PC-9 (cell line): ENCODE measurements at regions not wholly inside any gene's neighbourhood (a gene's known extent, or its start where the extent isn't known, plus 50 kb on each side); places are given as distances from the start of the nearest gene placed in this dataset.

Experiments
- BruUV-seq: library from RNA; stranded (reverse); fragments of 400-500 nt; replicated peaks from 2 replicates; lab custom pipeline; 2021; lab: Mats Ljungman, UMichigan
- CTCF ChIA-PET: fragments of 300-600 bp; sonication (Branson Sonifier 250); formaldehyde crosslinking; loops from one replicate; lab custom pipeline; 2022; ENCODE audit warnings: antibody characterized with exemption; lab: Charles Lee
- POLR2A ChIA-PET: fragments of 300-600 bp; sonication (Branson Sonifier 250); formaldehyde crosslinking; loops from one replicate; lab custom pipeline; 2022; ENCODE audit warnings: antibody characterized with exemption; ENCODE audit not compliant: unreplicated experiment; lab: Charles Lee
- DNase-seq, 2 experiments: peaks; one replicate each; pipeline versions ENCODE4 v3.0.0 to v3.0.0-alpha.2; 2015 to 2022; ENCODE audit warnings: mixed read lengths in 1 of 2
- H2AFZ ChIP-seq: fragments of 200-600 bp; sonication (generic); 2 replicates; pipeline ENCODE4 v1.8.1; 2017; ENCODE audit warnings: antibody characterized with exemption
- H3F3A ChIP-seq: fragments of 200-600 bp; sonication (generic); 2 replicates; pipeline ENCODE4 v1.8.1; 2017; ENCODE audit warnings: antibody characterized with exemption, mild to moderate bottlenecking, low read depth; ENCODE audit not compliant: insufficient read depth
- H3K27ac ChIP-seq: fragments of 200-600 bp; sonication (generic); 2 replicates; pipeline ENCODE4 v1.6.1; 2016; ENCODE audit warnings: mixed run types
- H3K27me3 ChIP-seq: fragments of 200-600 bp; sonication (generic); 2 replicates; pipeline ENCODE4 v1.6.1; 2016; ENCODE audit warnings: low read depth, mixed run types; ENCODE audit not compliant: insufficient read depth
- H3K36me3 ChIP-seq: fragments of 200-600 bp; sonication (generic); 2 replicates; pipeline ENCODE4 v1.6.1; 2016; ENCODE audit warnings: low read depth, mixed run types
- H3K4me1 ChIP-seq: fragments of 200-600 bp; sonication (generic); replicated peaks from 2 replicates; pipeline ENCODE4 v1.6.1; 2016; ENCODE audit warnings: mixed run types; ENCODE audit not compliant: insufficient read depth
- H3K4me2 ChIP-seq: fragments of 200-600 bp; sonication (generic); 2 replicates; pipeline ENCODE4 v1.6.1; 2017; ENCODE audit warnings: mixed run types
- H3K4me3 ChIP-seq: fragments of 200-600 bp; sonication (generic); 2 replicates; pipeline ENCODE4 v1.6.1; 2016; ENCODE audit warnings: mixed run types
- H3K79me2 ChIP-seq: fragments of 200-600 bp; sonication (generic); 2 replicates; pipeline ENCODE4 v1.6.1; 2017; ENCODE audit warnings: low read depth, mixed run types
- H3K9me2 ChIP-seq: fragments of 200-600 bp; sonication (generic); 2 replicates; pipeline ENCODE4 v1.8.1; 2017; ENCODE audit warnings: mild to moderate bottlenecking; ENCODE audit not compliant: insufficient read depth
- H3K9me3 ChIP-seq: fragments of 200-600 bp; sonication (generic); 2 replicates; pipeline ENCODE4 v1.8.1; 2016; ENCODE audit warnings: low read depth; ENCODE audit not compliant: insufficient read depth
- H4K20me1 ChIP-seq: fragments of 200-600 bp; sonication (generic); 2 replicates; pipeline ENCODE4 v1.8.1; 2017; ENCODE audit not compliant: insufficient read depth
- EZH2 ChIP-seq: fragments of 200-600 bp; sonication (generic); IDR thresholded peaks from 2 replicates; pipeline ENCODE4 v1.8.0; 2017; ENCODE audit warnings: antibody characterized with exemption, low read depth
- intact Hi-C: fragments of 100-400 bp; cut with micrococcal nuclease; formaldehyde crosslinking; loops from one replicate; pipeline ENCODE4 v1.10.0; 2022; ENCODE audit not compliant: unreplicated experiment
- TF ChIP-seq, protein P1 (sequence below): fragments of 200-600 bp; sonication (generic); conservative IDR thresholded peaks from 2 replicates; pipeline ENCODE4 v1.6.1; 2017; ENCODE audit warnings: mixed run types, antibody characterized with exemption, mild to moderate bottlenecking, moderate library complexity

DNA sequence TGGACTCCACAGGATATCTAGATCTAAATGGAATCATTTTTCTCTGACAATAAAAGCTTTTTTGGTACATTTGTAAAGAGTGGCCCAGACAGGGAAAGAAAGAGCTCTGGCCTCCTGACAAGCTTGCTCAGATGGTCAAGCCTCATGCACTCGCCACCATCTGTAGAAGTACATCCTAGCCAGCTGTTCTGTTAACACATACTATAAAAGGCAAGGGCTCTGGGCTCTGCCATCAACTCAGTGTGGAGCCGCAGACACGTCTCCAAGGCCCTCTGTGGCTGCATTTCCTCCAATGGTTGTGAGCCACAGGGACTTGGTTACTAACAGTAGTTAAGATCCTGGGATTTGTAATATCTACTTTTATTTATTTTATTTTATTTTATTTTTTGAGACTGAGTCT, 70.8 kb upstream of the KDM7A start:
- ChIA-PET POLR2A (no interaction called here), CTCF (no interaction called here)
- no peaks in the 10 kb centered on the region for H3K9me3 ChIP-seq
- no peak overlapping the region for H2AFZ ChIP-seq
- no peak for DNase-seq
- no peaks in the 10 kb centered on the region for H3K27me3 ChIP-seq
- no TSS peak for BruUV-seq
- H3K4me1 ChIP-seq = peaks cover 13% of the 10 kb centered on the region; the same call in 1 of the 2 replicates
- H4K20me1 ChIP-seq = no peaks in the 10 kb centered on the region
- H3K4me2 ChIP-seq = no peak overlapping the region
- H3F3A ChIP-seq = 0 out of 2 replicates have a peak, but pooled peaks cover 3% of the 10 kb centered on the region
- no peaks in the 10 kb centered on the region for H3K9me2 ChIP-seq
- no peak overlapping the region for H3K27ac ChIP-seq
- TF ChIP-seq, protein P1, sequence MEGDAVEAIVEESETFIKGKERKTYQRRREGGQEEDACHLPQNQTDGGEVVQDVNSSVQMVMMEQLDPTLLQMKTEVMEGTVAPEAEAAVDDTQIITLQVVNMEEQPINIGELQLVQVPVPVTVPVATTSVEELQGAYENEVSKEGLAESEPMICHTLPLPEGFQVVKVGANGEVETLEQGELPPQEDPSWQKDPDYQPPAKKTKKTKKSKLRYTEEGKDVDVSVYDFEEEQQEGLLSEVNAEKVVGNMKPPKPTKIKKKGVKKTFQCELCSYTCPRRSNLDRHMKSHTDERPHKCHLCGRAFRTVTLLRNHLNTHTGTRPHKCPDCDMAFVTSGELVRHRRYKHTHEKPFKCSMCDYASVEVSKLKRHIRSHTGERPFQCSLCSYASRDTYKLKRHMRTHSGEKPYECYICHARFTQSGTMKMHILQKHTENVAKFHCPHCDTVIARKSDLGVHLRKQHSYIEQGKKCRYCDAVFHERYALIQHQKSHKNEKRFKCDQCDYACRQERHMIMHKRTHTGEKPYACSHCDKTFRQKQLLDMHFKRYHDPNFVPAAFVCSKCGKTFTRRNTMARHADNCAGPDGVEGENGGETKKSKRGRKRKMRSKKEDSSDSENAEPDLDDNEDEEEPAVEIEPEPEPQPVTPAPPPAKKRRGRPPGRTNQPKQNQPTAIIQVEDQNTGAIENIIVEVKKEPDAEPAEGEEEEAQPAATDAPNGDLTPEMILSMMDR = no peak
- no peak for TF ChIP-seq EZH2
- no peaks in the 10 kb centered on the region for H3K36me3 ChIP-seq
- no peak overlapping the region for H3K4me3 ChIP-seq
- intact Hi-C loops = no loop called here
- no peaks in the 10 kb centered on the region for H3K79me2 ChIP-seq

DNA sequence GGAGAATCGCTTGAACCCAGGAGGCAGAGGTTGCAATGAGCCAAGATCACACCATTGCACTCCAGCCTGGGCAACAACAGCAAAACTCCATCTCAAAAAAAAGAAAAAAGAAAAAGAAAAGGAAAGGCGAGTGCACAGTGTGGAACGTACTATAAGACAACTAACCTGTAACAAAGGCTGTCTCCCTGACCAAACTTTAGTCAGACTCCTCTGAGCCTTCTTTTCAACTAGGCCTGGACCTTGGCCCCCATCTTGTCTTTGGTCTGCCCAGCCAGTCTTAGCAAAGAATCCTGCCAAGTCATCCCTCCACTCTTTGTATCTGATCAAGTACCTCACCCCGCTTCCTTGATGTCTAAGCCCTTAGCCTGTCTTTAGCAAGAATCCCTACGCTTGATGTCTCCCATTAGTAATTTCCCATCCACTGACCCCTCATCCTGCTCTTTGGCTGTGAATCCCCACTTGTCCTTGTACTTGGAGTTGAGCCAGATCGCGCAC, 68.9 kb upstream of the KDM7A start:
- Histone ChIP-seq H2AFZ (no peak overlapping the region), H4K20me1 (no peaks in the 10 kb centered on the region), H3K79me2 (no peaks in the 10 kb centered on the region), H3K36me3 (no peaks in the 10 kb centered on the region), H3K4me2 (no peak overlapping the region), H3K4me3 (no peak overlapping the region), H3K27me3 (no peaks in the 10 kb centered on the region), H3K4me1 (peaks cover 22% of the 10 kb centered on the region), H3K27ac (no peak overlapping the region), H3F3A (0 out of 2 replicates have a peak, but pooled peaks cover 9% of the 10 kb centered on the region), H3K9me3 (no peaks in the 10 kb centered on the region), H3K9me2 (no peaks in the 10 kb centered on the region)
- POLR2A ChIA-PET = no interaction called here
- DNase-seq = no peak
- no TSS peak for BruUV-seq
- intact Hi-C loops = no loop called here
- TF ChIP-seq, protein P1 = no peak
- TF ChIP-seq EZH2 = no peak
- CTCF ChIA-PET = no interaction called here

DNA sequence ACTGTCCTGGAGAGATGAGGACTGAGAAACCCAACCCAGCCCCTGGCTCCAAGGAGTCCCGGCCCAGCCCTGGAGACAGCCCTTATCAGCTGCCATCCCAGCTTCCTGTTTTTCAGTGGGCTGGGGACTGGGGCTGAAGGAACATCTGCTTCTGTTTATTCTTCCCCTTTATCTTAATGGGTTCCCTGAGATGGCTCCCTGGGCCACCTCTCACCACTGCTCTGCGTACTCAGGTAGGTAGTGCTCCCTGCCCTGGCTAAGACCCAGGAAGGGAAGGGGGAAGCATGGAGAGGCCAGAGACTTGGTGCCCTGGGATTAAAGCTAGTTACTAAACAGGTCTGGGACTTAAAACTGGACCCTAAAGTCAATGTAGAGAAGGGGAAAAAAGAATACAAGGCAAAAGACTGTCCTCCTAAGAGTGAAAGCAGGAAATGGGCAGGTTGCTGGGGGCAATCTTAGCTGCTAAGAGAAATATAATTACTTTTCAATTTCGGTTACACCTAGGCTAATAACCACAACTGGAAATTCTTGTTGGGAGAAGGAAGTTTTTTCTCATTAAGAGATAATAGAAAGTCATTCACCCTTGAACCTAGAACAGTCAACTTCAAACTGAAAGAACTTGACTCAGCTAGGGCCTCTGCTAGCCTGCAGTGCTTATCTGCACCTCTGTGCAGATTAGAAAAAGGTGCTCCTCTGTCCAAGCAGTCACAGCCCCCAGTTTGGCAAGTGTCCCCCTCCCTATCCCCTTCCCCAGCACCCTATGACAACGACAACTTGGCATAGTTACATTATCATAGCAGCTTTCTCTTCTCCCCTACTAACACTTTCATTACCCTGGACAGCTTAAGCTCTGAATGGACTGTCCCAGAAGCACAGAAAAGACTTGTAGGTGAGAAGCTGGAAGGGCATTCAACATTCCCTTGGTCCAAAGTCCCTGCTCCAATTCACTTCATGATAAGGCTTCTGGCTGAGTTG, 65.6 kb upstream of the KDM7A start:
- Histone ChIP-seq H3K4me3 (no peak overlapping the region), H3K27ac (peak overlapping the region; percentile 10; the same call in 1 of the 2 replicates), H2AFZ (no peak overlapping the region), H3F3A (0 out of 2 replicates have a peak, but pooled peaks cover 9% of the 10 kb centered on the region), H3K4me2 (peak overlapping the region; percentile 23), H3K27me3 (no peaks in the 10 kb centered on the region), H3K9me2 (no peaks in the 10 kb centered on the region), H3K36me3 (no peaks in the 10 kb centered on the region), H3K4me1 (peaks cover 22% of the 10 kb centered on the region), H3K79me2 (no peaks in the 10 kb centered on the region), H3K9me3 (no peaks in the 10 kb centered on the region), H4K20me1 (no peaks in the 10 kb centered on the region)
- no peak for TF ChIP-seq EZH2
- TF ChIP-seq, protein P1 = no peak
- intact Hi-C loops = no loop called here
- peak in 1 of 2 experiments; percentile 67 for DNase-seq
- POLR2A ChIA-PET = interaction anchor here (0.7 kb wide), 1 partner anchor 47 kb away, joined by 5 read pairs; no protein-coding TSS in a partner anchor
- CTCF ChIA-PET = interaction anchor here (0.7 kb wide), 1 partner anchor 33 kb away, joined by 9 read pairs; no protein-coding TSS in a partner anchor
- no TSS peak for BruUV-seq
